HEK293 (cell line): ENCODE measurements at regions not wholly inside any gene's neighbourhood (a gene's known extent, or its start where the extent isn't known, plus 50 kb on each side); places are given as distances from the start of the nearest gene placed in this dataset.

ENCODE experiments used
- AEBP2 ChIP-seq: fragments of 450-650 bp; formaldehyde crosslinking; IDR thresholded peaks from 2 replicates; pipeline ENCODE4 v1.5.1; 2016; ENCODE audit warnings: missing biosample characterization, missing genetic modification characterization, borderline replicate concordance
- CTCF ChIP-seq: fragments of 450-650 bp; formaldehyde crosslinking; IDR thresholded peaks from 2 replicates; pipeline ENCODE4 v1.5.1; 2016; ENCODE audit warnings: missing biosample characterization, missing genetic modification characterization
- MZF1 ChIP-seq: fragments of 450-650 bp; formaldehyde crosslinking; IDR thresholded peaks from 2 replicates; pipeline ENCODE4 v1.5.1; 2017; ENCODE audit warnings: missing biosample characterization, missing genetic modification characterization, borderline replicate concordance
- PBX3 ChIP-seq: sonication (generic); formaldehyde crosslinking; IDR thresholded peaks from 2 replicates; pipeline ENCODE4 v1.8.1; 2022; ENCODE audit warnings: mild to moderate bottlenecking, moderate library complexity, missing genetic modification reagents
- RBAK ChIP-seq: fragments of 450-650 bp; formaldehyde crosslinking; IDR thresholded peaks from 2 replicates; pipeline ENCODE4 v1.5.1; 2016; ENCODE audit warnings: missing biosample characterization, missing genetic modification characterization
- YY1 ChIP-seq: fragments of 450-650 bp; formaldehyde crosslinking; IDR thresholded peaks from 2 replicates; pipeline ENCODE4 v1.5.1; 2018; ENCODE audit warnings: missing biosample characterization, missing genetic modification characterization
- ZBTB8A ChIP-seq: fragments of 450-650 bp; formaldehyde crosslinking; IDR thresholded peaks from 2 replicates; pipeline ENCODE4 v1.5.1; 2016; ENCODE audit warnings: missing biosample characterization, missing genetic modification characterization
- ZFP69B ChIP-seq: fragments of 450-650 bp; formaldehyde crosslinking; IDR thresholded peaks from 2 replicates; pipeline ENCODE4 v1.5.1; 2016; ENCODE audit warnings: missing biosample characterization, missing genetic modification characterization
- ZNF138 ChIP-seq: fragments of 450-650 bp; formaldehyde crosslinking; IDR thresholded peaks from 2 replicates; pipeline ENCODE4 v1.5.1; 2016; ENCODE audit warnings: missing biosample characterization, missing genetic modification characterization, borderline replicate concordance
- ZNF292 ChIP-seq: fragments of 450-650 bp; formaldehyde crosslinking; IDR thresholded peaks from 2 replicates; pipeline ENCODE4 v1.5.1; 2016; ENCODE audit warnings: low read depth, missing biosample characterization, missing genetic modification characterization, borderline replicate concordance
- ZNF335 ChIP-seq: fragments of 450-650 bp; formaldehyde crosslinking; conservative IDR thresholded peaks from 2 replicates; pipeline ENCODE4 v1.5.1; 2016; ENCODE audit warnings: missing biosample characterization, missing genetic modification characterization
- ZNF777 ChIP-seq: fragments of 450-650 bp; formaldehyde crosslinking; IDR thresholded peaks from 2 replicates; pipeline ENCODE4 v1.5.1; 2017; ENCODE audit warnings: missing biosample characterization, missing genetic modification characterization, borderline replicate concordance

- TF ChIP-seq CTCF (tag by site-specific recombination), result no peak
- no peak for TF ChIP-seq PBX3 (CRISPR knock-in tag)
- TF ChIP-seq MZF1 (tag by site-specific recombination), result no peak
- TF ChIP-seq ZNF777 (tag by site-specific recombination), result no peak
- TF ChIP-seq AEBP2 (tag by site-specific recombination), result no peak
- no peak for TF ChIP-seq ZNF335 (tag by site-specific recombination)
- TF ChIP-seq ZFP69B (tag by site-specific recombination), result no peak
- TF ChIP-seq RBAK (tag by site-specific recombination), result no peak
- TF ChIP-seq YY1 (tag by site-specific recombination), result no peak
- TF ChIP-seq ZNF292 (tag by site-specific recombination), result no peak
- TF ChIP-seq ZBTB8A (tag by site-specific recombination), result no peak
- TF ChIP-seq ZNF138 (tag by site-specific recombination), result no peak
Measured at GRCh38 chr7:47100817-47101435, 481.0 kb downstream of the TNS3 start.
